H1 (cell line): ENCODE measurements at regions not wholly inside any gene's neighbourhood (a gene's known extent, or its start where the extent isn't known, plus 50 kb on each side); places are given as distances from the start of the nearest gene placed in this dataset.

Source experiments
- CTCF ChIA-PET: fragments of 300-600 bp; sonication (Branson Sonifier 250); formaldehyde crosslinking; loops from one replicate; lab custom pipeline; 2021; ENCODE audit not compliant: partially characterized antibody; lab: Charles Lee
- POLR2A ChIA-PET: fragments of 300-600 bp; sonication (Branson Sonifier 250); formaldehyde crosslinking; loops from one replicate; lab custom pipeline; 2021; ENCODE audit warnings: inconsistent platforms; ENCODE audit not compliant: partially characterized antibody; lab: Charles Lee
- DNase-seq, 2 experiments: peaks; one replicate each; pipeline versions ENCODE4 v3.0.0 to v3.0.0-alpha.2; 2010 to 2022; ENCODE audit warnings: low spot score in 2 of 2, low read depth in 1 of 2, mixed read lengths in 1 of 2
- FAIRE-seq: peaks from 2 replicates; lab custom pipeline; 2011; peaks lifted over from hg19 to GRCh38; lab: Jason Lieb, UNC
- H2AFZ ChIP-seq: 2 replicates; pipeline ENCODE4 v1.8.1; 2012; ENCODE audit warnings: low read length, inconsistent platforms
- H2AK5ac ChIP-seq: 2 replicates; pipeline ENCODE4 v1.6.1; 2013; ENCODE audit warnings: low read depth, low read length
- H2BK120ac ChIP-seq: replicated peaks from 2 replicates; pipeline ENCODE3; 2013; ENCODE audit warnings: low read depth, low read length, inconsistent platforms
- H2BK12ac ChIP-seq: 2 replicates; pipeline ENCODE4 v1.6.1; 2013; ENCODE audit warnings: low read depth, low read length
- H2BK15ac ChIP-seq: 2 replicates; pipeline ENCODE4 v1.6.1; 2013; ENCODE audit warnings: low read length
- H2BK20ac ChIP-seq: 2 replicates; pipeline ENCODE4 v1.6.1; 2013; ENCODE audit warnings: low read length
- H2BK5ac ChIP-seq: 2 replicates; pipeline ENCODE4 v1.6.1; 2013; ENCODE audit warnings: low read depth, low read length
- H3K14ac ChIP-seq: 2 replicates; pipeline ENCODE4 v1.6.1; 2013; ENCODE audit warnings: inconsistent platforms; ENCODE audit not compliant: insufficient read length
- H3K18ac ChIP-seq: 2 replicates; pipeline ENCODE4 v1.6.1; 2013; ENCODE audit warnings: low read length; ENCODE audit errors: extremely low read depth
- H3K23ac ChIP-seq: 2 replicates; pipeline ENCODE4 v1.6.1; 2013; ENCODE audit warnings: inconsistent platforms; ENCODE audit not compliant: insufficient read length
- H3K23me2 ChIP-seq: 2 replicates; pipeline ENCODE4 v1.6.1; 2013; ENCODE audit warnings: low read depth, low read length
- H3K27ac ChIP-seq: 2 replicates; pipeline ENCODE4 v1.6.1; 2011; ENCODE audit warnings: low read depth, low read length, inconsistent platforms
- H3K27me3 ChIP-seq, 4 experiments: replicated peaks in 1 of 4; 1 replicate in 1 of 4; 2 replicates in 3 of 4; pipeline versions ENCODE4 v1.6.1 to v1.8.1; 2011 to 2013; ENCODE audit warnings: low read length in 3 of 4, mild to moderate bottlenecking in 3 of 4, inconsistent platforms in 2 of 4, mixed read lengths in 2 of 4, moderate library complexity in 1 of 4; ENCODE audit not compliant: control insufficient read depth in 3 of 4, insufficient read depth in 3 of 4; ENCODE audit errors: extremely low read depth in 1 of 4
- H3K36me3 ChIP-seq, 4 experiments: 2 replicates each; pipeline versions ENCODE4 v1.6.1 to v1.8.1; 2011 to 2013; ENCODE audit warnings: mild to moderate bottlenecking in 4 of 4, low read length in 3 of 4, moderate library complexity in 2 of 4, control low read depth in 1 of 4, inconsistent platforms in 1 of 4; ENCODE audit not compliant: insufficient read depth in 4 of 4, control insufficient read depth in 2 of 4
- H3K4ac ChIP-seq: replicated peaks from 2 replicates; pipeline ENCODE3; 2013; ENCODE audit warnings: low read length, low read depth, mixed read lengths, inconsistent platforms; ENCODE audit not compliant: insufficient read length
- H3K4me1 ChIP-seq, 4 experiments: replicated peaks in 1 of 4; 1 replicate in 1 of 4; 2 replicates in 3 of 4; pipeline versions ENCODE4 v1.6.1 to v1.8.1; 2011 to 2013; ENCODE audit warnings: low read length in 3 of 4, inconsistent platforms in 2 of 4, mixed read lengths in 1 of 4; ENCODE audit not compliant: insufficient read depth in 4 of 4, control insufficient read depth in 3 of 4
- H3K4me2 ChIP-seq, 2 experiments: 2 replicates each; pipeline versions ENCODE4 v1.6.1 to v1.8.1; 2011 to 2013; ENCODE audit warnings: low read depth in 2 of 2, low read length in 2 of 2, control low read depth in 1 of 2, inconsistent platforms in 1 of 2, mild to moderate bottlenecking in 1 of 2; ENCODE audit not compliant: insufficient read depth in 1 of 2
- H3K4me3 ChIP-seq, 4 experiments: fragments of 200-600, 300-600 bp in 1 of 4; sonication (generic), shearing (Covaris generic), sonication (Bioruptor Twin) in 1 of 4; 2 replicates each; pipeline versions ENCODE4 v1.5.1 to v1.8.1; 2011 to 2016; ENCODE audit warnings: low read length in 4 of 4, low read depth in 3 of 4, control low read depth in 2 of 4, inconsistent platforms in 2 of 4, mild to moderate bottlenecking in 2 of 4, mixed read lengths in 1 of 4, moderate library complexity in 1 of 4; ENCODE audit not compliant: insufficient read depth in 2 of 4; ENCODE audit errors: extremely low read depth in 1 of 4
- H3K56ac ChIP-seq: replicated peaks from 2 replicates; pipeline ENCODE3; 2013; ENCODE audit warnings: low read depth, mild to moderate bottlenecking, mixed read lengths, low read length, inconsistent platforms; ENCODE audit not compliant: insufficient read length
- H3K79me1 ChIP-seq: 2 replicates; pipeline ENCODE4 v1.6.1; 2013; ENCODE audit warnings: low read depth, low read length, control low read depth
- H3K79me2 ChIP-seq, 2 experiments: 2 replicates each; pipeline versions ENCODE4 v1.6.1 to v1.8.1; 2012 to 2013; ENCODE audit warnings: low read length in 2 of 2, mild to moderate bottlenecking in 2 of 2, inconsistent platforms in 1 of 2; ENCODE audit not compliant: insufficient read depth in 2 of 2, control insufficient read depth in 1 of 2
- H3K9ac ChIP-seq, 4 experiments: replicated peaks in 1 of 4; 1 replicate in 1 of 4; 2 replicates in 3 of 4; pipeline versions ENCODE4 v1.6.1 to v1.8.1; 2011 to 2013; ENCODE audit warnings: low read depth in 3 of 4, low read length in 3 of 4, control low read depth in 2 of 4, mild to moderate bottlenecking in 2 of 4, moderate library complexity in 2 of 4, inconsistent platforms in 1 of 4; ENCODE audit errors: extremely low read depth in 1 of 4
- H3K9me3 ChIP-seq, 2 experiments: 2 replicates each; pipeline versions ENCODE4 v1.6.1 to v1.8.1; 2012 to 2013; ENCODE audit warnings: mild to moderate bottlenecking in 2 of 2, moderate library complexity in 2 of 2, control low read depth in 1 of 2, inconsistent platforms in 1 of 2, low read depth in 1 of 2, low read length in 1 of 2, mixed read lengths in 1 of 2; ENCODE audit not compliant: insufficient read depth in 2 of 2
- H4K20me1 ChIP-seq, 2 experiments: replicated peaks in 1 of 2; 2 replicates each; pipeline versions ENCODE3 to v1.8.1; 2011 to 2013; ENCODE audit warnings: inconsistent platforms in 2 of 2, low read length in 2 of 2, mild to moderate bottlenecking in 1 of 2; ENCODE audit not compliant: insufficient read depth in 2 of 2, control insufficient read depth in 1 of 2
- H4K5ac ChIP-seq: 2 replicates; pipeline ENCODE4 v1.6.1; 2013; ENCODE audit warnings: low read length, low read depth, mixed read lengths, inconsistent platforms; ENCODE audit not compliant: insufficient read length
- H4K8ac ChIP-seq: 2 replicates; pipeline ENCODE4 v1.8.0; 2013; ENCODE audit warnings: mild to moderate bottlenecking, moderate library complexity, low read length, inconsistent platforms; ENCODE audit not compliant: insufficient read depth; ENCODE audit errors: extremely low read depth
- H4K91ac ChIP-seq: replicated peaks from 2 replicates; pipeline ENCODE3; 2013; ENCODE audit warnings: low read length, mixed read lengths, inconsistent platforms; ENCODE audit not compliant: insufficient read length
- CBX8 ChIP-seq: fragments of 300-800, 300-1000 bp; sonication (generic); IDR thresholded peaks from 2 replicates; pipeline ENCODE4 v1.7.1; 2016; ENCODE audit warnings: low read depth, low read length, borderline replicate concordance
- GTF2F1 ChIP-seq: IDR thresholded peaks from 2 replicates; pipeline ENCODE4 v1.6.1; 2012; ENCODE audit warnings: low read depth, low read length, improper control_type of control experiment, borderline replicate concordance
- HDAC2 ChIP-seq, 2 experiments: fragments of 300-600 bp in 1 of 2; sonication (generic) in 1 of 2; IDR thresholded peaks; 2 replicates each; pipeline ENCODE4 v1.6.1; 2011 to 2012; ENCODE audit warnings: low read depth in 2 of 2, low read length in 2 of 2, mild to moderate bottlenecking in 2 of 2, moderate library complexity in 2 of 2, borderline replicate concordance in 1 of 2, inconsistent platforms in 1 of 2
- NANOG ChIP-seq: IDR thresholded peaks from 2 replicates; pipeline ENCODE4 v1.6.1; 2011; ENCODE audit warnings: low read length, low read depth, mild to moderate bottlenecking, inconsistent platforms; ENCODE audit not compliant: insufficient read depth, poor library complexity, severe bottlenecking
- NRF1 ChIP-seq: IDR thresholded peaks from 2 replicates; pipeline ENCODE4 v1.6.1; 2011; ENCODE audit warnings: mild to moderate bottlenecking, low read depth, low read length, improper control_type of control experiment
- PHF8 ChIP-seq: fragments of 200-600 bp; sonication (generic); conservative IDR thresholded peaks from 2 replicates; pipeline ENCODE4 v1.7.1; 2012; ENCODE audit warnings: low read depth, mild to moderate bottlenecking, inconsistent platforms, low read length, moderate library complexity
- TAF7 ChIP-seq: optimal IDR thresholded peaks from 2 replicates; pipeline ENCODE3; 2011; ENCODE audit warnings: low read depth, mild to moderate bottlenecking, inconsistent platforms, low read length, moderate library complexity, borderline replicate concordance
- TEAD4 ChIP-seq: IDR thresholded peaks from 2 replicates; pipeline ENCODE4 v1.6.1; 2012; ENCODE audit warnings: low read depth, low read length, inconsistent platforms, mixed read lengths
- ZNF274 ChIP-seq: IDR thresholded peaks from 2 replicates; pipeline ENCODE4 v1.7.0; 2012; ENCODE audit warnings: low read length, borderline replicate concordance; ENCODE audit errors: extremely low read depth
- WGBS, 2 experiments: shearing (Covaris generic) in 1 of 2; methylation state at CpG; one replicate each; pipeline versions ENCODE4 v1.1.6 to v1.1.7; 2013 to 2015; ENCODE audit warnings: low lambda C conversion rate in 2 of 2, mixed read lengths in 2 of 2, inconsistent platforms in 1 of 2, low coverage in 1 of 2, missing lambda C conversion rate in 1 of 2; ENCODE audit not compliant: insufficient replicate concordance in 2 of 2, insufficient coverage in 1 of 2, insufficient read length in 1 of 2; ENCODE audit errors: extremely low coverage in 1 of 2, missing lambda C conversion rate in 1 of 2; 5-methylcytosine and 5-hydroxymethylcytosine counted together

DNA sequence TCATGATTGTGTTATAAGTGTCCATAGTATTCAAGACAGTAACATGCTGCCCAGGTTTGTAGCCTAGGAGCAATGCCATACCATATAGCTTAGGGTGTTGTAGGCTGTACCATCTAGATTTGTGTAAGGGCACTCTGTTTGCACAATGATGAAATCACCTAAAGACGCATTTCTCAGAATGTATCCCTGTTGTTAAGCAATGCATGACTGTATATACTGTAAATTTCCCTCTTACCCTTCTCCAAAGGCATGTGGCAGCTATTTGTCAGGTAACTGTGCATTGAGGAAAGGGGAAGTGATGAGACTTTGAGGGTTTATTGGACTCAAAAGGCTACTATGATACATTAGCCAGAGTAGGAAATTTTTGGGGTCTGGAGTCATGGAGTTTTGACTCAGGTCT, 180.8 kb downstream of the VAPA start:
- Histone ChIP-seq H2AK5ac (no peak overlapping the region), H2BK120ac (no peak overlapping the region), H4K20me1 (no peaks in the 10 kb centered on the region), H4K91ac (no peak overlapping the region), H4K8ac (no peak overlapping the region), H3K27ac (no peak overlapping the region), H2BK15ac (no peak overlapping the region), H2AFZ (no peak overlapping the region), H3K9me3 (peaks cover 0 to 4% of the 10 kb centered on the region in 2 experiments; a peak in 2 of 4 replicates), H3K14ac (no peak overlapping the region), H3K27me3 (no peaks in the 10 kb centered on the region; a peak in 1 of 7 replicates), H3K4me3 (no peak overlapping the region), H3K79me1 (no peaks in the 10 kb centered on the region), H3K4ac (no peak overlapping the region), H2BK20ac (no peak overlapping the region), H4K5ac (no peak overlapping the region), H3K79me2 (no peaks in the 10 kb centered on the region), H2BK12ac (no peak overlapping the region), H3K9ac (no peak overlapping the region), H3K36me3 (no peaks in the 10 kb centered on the region), H3K56ac (no peak overlapping the region), H3K4me1 (peaks cover 0 to 9% (median 3%) of the 10 kb centered on the region in 4 experiments; a peak in 4 of 7 replicates), H3K23ac (no peak overlapping the region), H2BK5ac (no peak overlapping the region), H3K4me2 (no peak overlapping the region), H3K18ac (no peak overlapping the region), H3K23me2 (no peaks in the 10 kb centered on the region; the same call in 1 of the 2 replicates)
- no peak for TF ChIP-seq HDAC2 (IDR thresholded peaks at IDR 0.05; ENCODE audit: borderline replicate concordance in 1 of 2, low read depth in 2 of 2, low read length in 2 of 2)
- TF ChIP-seq TEAD4: no peak
- TF ChIP-seq CBX8: no peak
- no peak for TF ChIP-seq TAF7
- no peak for TF ChIP-seq GTF2F1
- TF ChIP-seq NRF1: no peak
- TF ChIP-seq ZNF274: no peak
- no peak for TF ChIP-seq NANOG
- TF ChIP-seq PHF8: no peak
- POLR2A ChIA-PET: no interaction called here
- 100% methylated on average over 1 of the region's 1 CpG; no CpG with 5 or more reads in 1 of the 2 experiments for WGBS, 2 experiments
- no peak for DNase-seq
- CTCF ChIA-PET: interaction anchor here (0.8 kb wide), 1 partner anchor 9 kb away, joined by 3 read pairs; no protein-coding TSS in a partner anchor
- FAIRE-seq: no peak
